ENCODE measurements at regions not wholly inside any gene's neighbourhood (a gene's known extent, or its start where the extent isn't known, plus 50 kb on each side); places are given as distances from the start of the nearest gene placed in this dataset.

DNA sequence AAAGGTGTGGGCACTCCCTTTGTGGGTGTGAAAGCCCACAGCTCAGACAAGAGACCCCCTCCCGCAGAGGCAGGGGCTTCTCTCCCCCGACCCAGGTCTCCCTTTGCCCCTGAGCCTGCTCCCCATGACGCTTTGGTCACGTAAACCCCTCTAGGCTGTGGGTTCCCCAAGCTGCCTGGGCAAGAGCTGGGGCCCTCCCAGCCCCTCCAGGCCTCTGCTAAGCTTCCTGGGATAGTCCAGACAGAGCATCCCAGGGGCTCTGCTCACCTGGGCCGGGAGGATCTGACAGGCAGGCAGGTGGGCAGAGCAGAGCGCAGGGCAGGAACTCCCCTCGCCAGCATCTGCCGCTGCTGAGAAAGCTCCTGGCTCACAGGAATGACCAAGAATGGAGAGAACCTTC lies 177.3 kb downstream of the BANP start:
- no peak for TF ChIP-seq SP1 (IDR thresholded peaks at IDR 0.05)
- no peak for TF ChIP-seq LEF1 (IDR thresholded peaks at IDR 0.05; ENCODE audit: borderline replicate concordance)
- TF ChIP-seq TARDBP (IDR thresholded peaks at IDR 0.05): no peak
- TF ChIP-seq ZNF384 (IDR thresholded peaks at IDR 0.05): no peak
- TF ChIP-seq FOXM1 (IDR thresholded peaks at IDR 0.05; ENCODE audit: borderline replicate concordance): no peak
